Breast epithelium (tissue), 3 donors: ENCODE measurements at regions not wholly inside any gene's neighbourhood (a gene's known extent, or its start where the extent isn't known, plus 50 kb on each side); places are given as distances from the start of the nearest gene placed in this dataset.

Experiments
- CTCF ChIP-seq, 3 donors: fragments of 450-650 bp; IDR thresholded peaks; one replicate each; pipeline ENCODE4 v1.5.1; 2016 to 2017; ENCODE audit warnings: antibody characterized with exemption in 3 of 3, mild to moderate bottlenecking in 3 of 3, moderate library complexity in 3 of 3
- POLR2A ChIP-seq: fragments of 450-650 bp; IDR thresholded peaks from one replicate; pipeline ENCODE4 v1.6.1; 2016; ENCODE audit warnings: antibody characterized with exemption, mild to moderate bottlenecking, moderate library complexity
- POLR2AphosphoS5 ChIP-seq, 3 donors: sonication (generic); formaldehyde crosslinking; IDR thresholded peaks; one replicate each; pipeline ENCODE4 v1.6.1; 2017; ENCODE audit warnings: antibody characterized with exemption in 3 of 3

- TF ChIP-seq POLR2A (no peak), CTCF (IDR thresholded peaks at IDR 0.05) (no peak), POLR2AphosphoS5 (IDR thresholded peaks at IDR 0.05) (no peak)
These were observed 1024.8 kb downstream of the PLA2G4A start for GRCh38 chr1:187853505-187853904.
